IMR-90 (cell line): ENCODE measurements at regions not wholly inside any gene's neighbourhood (a gene's known extent, or its start where the extent isn't known, plus 50 kb on each side); places are given as distances from the start of the nearest gene placed in this dataset.

Experiments used
- ATAC-seq: fragments of 200-7000 bp; cut with Tn5 transposase; 2 replicates; pipeline ENCODE4 v1.9.1; 2020; ENCODE audit warnings: low read depth, mild to moderate bottlenecking, moderate library complexity
- BruUV-seq: library from RNA; stranded (reverse); fragments of 400-500 nt; replicated peaks from 2 replicates; lab custom pipeline; 2021; lab: Mats Ljungman, UMichigan
- CTCF ChIA-PET: fragments of 300-600 bp; formaldehyde crosslinking; extraction: SDS; loops from one replicate; lab custom pipeline; 2021; ENCODE audit warnings: antibody characterized with exemption; lab: Yijun Ruan, JAX
- POLR2A ChIA-PET: fragments of 300-600 bp; sonication (Branson Sonifier 250); formaldehyde crosslinking; loops from one replicate; lab custom pipeline; 2022; ENCODE audit warnings: antibody characterized with exemption; ENCODE audit not compliant: unreplicated experiment; lab: Charles Lee
- DNase-seq: peaks from one replicate; pipeline ENCODE4 v3.0.0; 2013
- H2AFZ ChIP-seq: replicated peaks from 2 replicates; pipeline ENCODE3; 2013; ENCODE audit warnings: low read length, mild to moderate bottlenecking; ENCODE audit not compliant: poor library complexity
- H2AK5ac ChIP-seq: 2 replicates; pipeline ENCODE4 v1.6.1; 2013; ENCODE audit warnings: low read depth, low read length, inconsistent platforms
- H2AK9ac ChIP-seq: replicated peaks from 2 replicates; pipeline ENCODE3; 2013; ENCODE audit warnings: mild to moderate bottlenecking, low read depth, low read length, moderate library complexity; ENCODE audit not compliant: poor library complexity
- H2BK120ac ChIP-seq: 2 replicates; pipeline ENCODE4 v1.6.1; 2013; ENCODE audit warnings: low read depth, low read length, inconsistent platforms
- H2BK15ac ChIP-seq: 3 replicates; pipeline ENCODE4 v1.6.1; 2013; ENCODE audit warnings: low read depth, low read length, inconsistent platforms
- H2BK20ac ChIP-seq: 2 replicates; pipeline ENCODE4 v1.6.1; 2013; ENCODE audit warnings: low read depth, mild to moderate bottlenecking, inconsistent platforms, low read length, moderate library complexity
- H2BK5ac ChIP-seq: 2 replicates; pipeline ENCODE4 v1.6.1; 2013; ENCODE audit warnings: mild to moderate bottlenecking, low read depth, low read length, inconsistent platforms; ENCODE audit not compliant: poor library complexity, severe bottlenecking
- H3K14ac ChIP-seq: replicated peaks from 2 replicates; pipeline ENCODE4 v1.6.1; 2013; ENCODE audit warnings: low read depth, low read length, inconsistent platforms
- H3K18ac ChIP-seq: 2 replicates; pipeline ENCODE4 v1.6.1; 2013; ENCODE audit warnings: low read depth, low read length, control low read depth
- H3K23ac ChIP-seq: 2 replicates; pipeline ENCODE4 v1.6.1; 2013; ENCODE audit warnings: low read depth, low read length, inconsistent platforms
- H3K27ac ChIP-seq: 2 replicates; pipeline ENCODE4 v1.5.1; 2013; ENCODE audit warnings: mild to moderate bottlenecking, control low read depth, low read length; ENCODE audit not compliant: insufficient read depth
- H3K27me3 ChIP-seq: 2 replicates; pipeline ENCODE4 v1.6.1; 2013; ENCODE audit warnings: low read length; ENCODE audit not compliant: control insufficient read depth, insufficient read depth
- H3K36me3 ChIP-seq: 2 replicates; pipeline ENCODE4 v1.6.1; 2013; ENCODE audit warnings: low read length, mixed read lengths; ENCODE audit not compliant: control insufficient read depth, insufficient read depth
- H3K4ac ChIP-seq: 2 replicates; pipeline ENCODE4 v1.6.1; 2013; ENCODE audit warnings: low read depth, low read length, inconsistent platforms
- H3K4me1 ChIP-seq: 2 replicates; pipeline ENCODE4 v1.6.1; 2013; ENCODE audit warnings: low read length, mixed read lengths; ENCODE audit not compliant: control insufficient read depth, insufficient read depth
- H3K4me2 ChIP-seq: 2 replicates; pipeline ENCODE4 v1.6.1; 2013; ENCODE audit warnings: low read depth, mild to moderate bottlenecking, control low read depth, low read length, moderate library complexity
- H3K4me3 ChIP-seq: 2 replicates; pipeline ENCODE4 v1.5.1; 2013; ENCODE audit warnings: low read depth, mild to moderate bottlenecking, control low read depth, low read length, moderate library complexity; ENCODE audit not compliant: insufficient read depth
- H3K56ac ChIP-seq: 2 replicates; pipeline ENCODE4 v1.6.1; 2013; ENCODE audit warnings: low read length, inconsistent platforms; ENCODE audit not compliant: insufficient read depth; ENCODE audit errors: extremely low read depth
- H3K79me1 ChIP-seq, 2 experiments: 2 replicates each; pipeline ENCODE4 v1.6.1; 2013; ENCODE audit warnings: low read length in 2 of 2, inconsistent platforms in 1 of 2, low read depth in 1 of 2
- H3K9ac ChIP-seq: 2 replicates; pipeline ENCODE4 v1.6.1; 2013; ENCODE audit warnings: low read depth, low read length, control low read depth
- H3K9me1 ChIP-seq: 2 replicates; pipeline ENCODE4 v1.6.1; 2013; ENCODE audit warnings: low read length, inconsistent platforms; ENCODE audit not compliant: insufficient read depth
- H3K9me3 ChIP-seq: 2 replicates; pipeline ENCODE4 v1.6.1; 2013; ENCODE audit warnings: low read length; ENCODE audit not compliant: control insufficient read depth, insufficient read depth
- H4K20me1 ChIP-seq: 2 replicates; pipeline ENCODE4 v1.6.1; 2013; ENCODE audit warnings: low read length, inconsistent platforms; ENCODE audit not compliant: insufficient read depth
- H4K5ac ChIP-seq: 2 replicates; pipeline ENCODE4 v1.6.1; 2013; ENCODE audit warnings: mild to moderate bottlenecking, low read depth, low read length, control low read depth
- H4K8ac ChIP-seq, 2 experiments: 2 replicates each; pipeline ENCODE4 v1.6.1; 2013; ENCODE audit warnings: low read depth in 2 of 2, low read length in 2 of 2, control low read depth in 1 of 2, inconsistent platforms in 1 of 2
- H4K91ac ChIP-seq: 2 replicates; pipeline ENCODE4 v1.6.1; 2013; ENCODE audit warnings: low read depth, low read length, inconsistent platforms; ENCODE audit not compliant: insufficient read depth
- BHLHE40 ChIP-seq: fragments of 150-350 bp; IDR thresholded peaks from 2 replicates; pipeline ENCODE4 v1.6.1; 2016; ENCODE audit warnings: mild to moderate bottlenecking, low read depth, low read length
- CHD1 ChIP-seq: IDR thresholded peaks from 2 replicates; pipeline ENCODE4 v1.6.1; 2012; ENCODE audit warnings: low read depth, low read length, improper control_type of control experiment
- FOS ChIP-seq: fragments of 150-350 bp; IDR thresholded peaks from 2 replicates; pipeline ENCODE4 v1.6.1; 2016; ENCODE audit warnings: low read depth, low read length
- MAFK ChIP-seq: IDR thresholded peaks from 2 replicates; pipeline ENCODE4 v1.6.1; 2012; ENCODE audit warnings: low read depth, low read length, improper control_type of control experiment
- MAZ ChIP-seq: IDR thresholded peaks from 2 replicates; pipeline ENCODE4 v1.6.1; 2012; ENCODE audit warnings: low read depth, mild to moderate bottlenecking, low read length, improper control_type of control experiment, moderate library complexity, borderline replicate concordance
- MXI1 ChIP-seq: IDR thresholded peaks from 2 replicates; pipeline ENCODE4 v1.6.1; 2012; ENCODE audit warnings: low read depth, mild to moderate bottlenecking, low read length, moderate library complexity, borderline replicate concordance
- NFE2L2 ChIP-seq: fragments of 150-350 bp; IDR thresholded peaks from 2 replicates; pipeline ENCODE4 v1.6.1; 2016; ENCODE audit warnings: low read depth, mild to moderate bottlenecking, low read length
- RAD21 ChIP-seq: IDR thresholded peaks from 2 replicates; pipeline ENCODE4 v1.6.1; 2012; ENCODE audit warnings: low read length, improper control_type of control experiment
- RCOR1 ChIP-seq: IDR thresholded peaks from 2 replicates; pipeline ENCODE4 v1.6.1; 2012; ENCODE audit warnings: mild to moderate bottlenecking, low read length, improper control_type of control experiment; ENCODE audit not compliant: insufficient replicate concordance
- SMC3 ChIP-seq: fragments of 150-350 bp; IDR thresholded peaks from 2 replicates; pipeline ENCODE4 v1.6.1; 2016; ENCODE audit warnings: low read depth, mild to moderate bottlenecking, antibody characterized with exemption, low read length, moderate library complexity
- WGBS, 2 experiments: methylation state at CpG; one replicate each; pipeline versions ENCODE4 v1.1.5 to v1.1.7; 2013; ENCODE audit warnings: missing lambda C conversion rate in 2 of 2; ENCODE audit not compliant: insufficient read length in 1 of 2; ENCODE audit errors: extremely low coverage in 2 of 2; 5-methylcytosine and 5-hydroxymethylcytosine counted together
- dilution Hi-C: fragments of 300-500 bp; cut with HindIII; formaldehyde crosslinking; loops from one replicate; pipeline ENCODE4 v1.14.3; 2018; ENCODE audit warnings: low sequenced_read_pairs; ENCODE audit not compliant: unreplicated experiment
- in situ Hi-C: fragments of 300-500 bp; cut with MboI; formaldehyde crosslinking; loops from 3 replicates; pipeline ENCODE4 v1.14.3; 2019; ENCODE audit warnings: low sequenced_read_pairs, inconsistent platforms, mixed read lengths
- intact Hi-C: fragments of 100-400 bp; cut with micrococcal nuclease; formaldehyde crosslinking; loops from 2 replicates; pipeline ENCODE4 v1.10.0; 2022

GRCh38 chr2:129744141-129744540 lies 235.3 kb upstream of the RAB6C start:
- H3K36me3 ChIP-seq: no peaks in the 10 kb centered on the region
- no peak overlapping the region for H2AK5ac ChIP-seq
- ATAC-seq: no peak
- H2AK9ac ChIP-seq: no peak overlapping the region
- no peaks in the 10 kb centered on the region for H3K4me1 ChIP-seq
- H3K27me3 ChIP-seq: no peaks in the 10 kb centered on the region
- no peak overlapping the region for H2BK5ac ChIP-seq
- no peak overlapping the region for H2BK120ac ChIP-seq
- H3K14ac ChIP-seq: no peak overlapping the region
- no peak overlapping the region for H4K8ac ChIP-seq
- H3K56ac ChIP-seq: no peak overlapping the region
- no peak overlapping the region for H3K27ac ChIP-seq
- no peak overlapping the region for H2BK20ac ChIP-seq
- no TSS peak for BruUV-seq
- no peak for DNase-seq
- intact Hi-C loops (no loop called here), dilution Hi-C loops (no loop called here), in situ Hi-C loops (no loop called here)
- H4K20me1 ChIP-seq: no peaks in the 10 kb centered on the region
- H3K9me1 ChIP-seq: no peaks in the 10 kb centered on the region
- H3K4me3 ChIP-seq: no peak overlapping the region
- CTCF ChIA-PET: no interaction called here
- POLR2A ChIA-PET: no interaction called here
- no peak overlapping the region for H3K9ac ChIP-seq
- H3K4me2 ChIP-seq: no peak overlapping the region
- H4K5ac ChIP-seq: no peak overlapping the region
- H4K91ac ChIP-seq: no peak overlapping the region
- H3K23ac ChIP-seq: no peak overlapping the region
- no CpG with 5 or more reads among the region's 7 CpGs for WGBS, 2 experiments
- H2BK15ac ChIP-seq: no peak overlapping the region
- H3K9me3 ChIP-seq: peaks cover 28% of the 10 kb centered on the region
- TF ChIP-seq NFE2L2 (no peak), RAD21 (no peak), SMC3 (no peak), MAFK (no peak), RCOR1 (no peak), CHD1 (no peak), FOS (no peak), MAZ (no peak), BHLHE40 (no peak), MXI1 (no peak)
- H3K4ac ChIP-seq: no peak overlapping the region
- H3K79me1 ChIP-seq: no peaks in the 10 kb centered on the region
- no peak overlapping the region for H2AFZ ChIP-seq
- H3K18ac ChIP-seq: no peak overlapping the region
